NCI-H748 (cell line): ENCODE measurements at regions not wholly inside any gene's neighbourhood (a gene's known extent, or its start where the extent isn't known, plus 50 kb on each side); places are given as distances from the start of the nearest gene placed in this dataset.
"Not testable (repeated sequence)": the region's sequence is repeated elsewhere in the genome, so short reads cannot be mapped to it uniquely, and the experiment has no call there.

ENCODE experiments used
- DNase-seq: peaks from one replicate; lab custom pipeline; 2025; ENCODE audit not compliant: unreplicated experiment; lab: John Stamatoyannopoulos, UW

DNA sequence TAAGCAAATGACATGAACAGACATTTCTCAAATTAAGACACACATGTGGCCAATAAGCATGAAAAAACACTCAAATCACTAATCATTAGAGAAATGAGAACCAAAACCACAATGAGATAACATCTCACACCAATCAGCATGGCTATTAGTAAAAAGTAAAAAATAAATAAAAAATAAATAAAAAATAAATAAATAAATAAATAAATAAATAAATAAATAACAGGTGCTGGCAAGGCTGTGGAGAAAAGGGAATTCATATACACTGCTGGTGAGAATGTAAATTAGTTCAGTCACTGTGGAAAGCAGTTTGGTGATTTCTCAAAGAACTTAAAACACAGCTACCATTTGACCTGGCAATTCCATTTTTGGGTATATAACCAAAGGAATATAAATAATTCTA is 167.1 kb upstream of the CNKSR2 start:
- DNase-seq, result no peak

DNA sequence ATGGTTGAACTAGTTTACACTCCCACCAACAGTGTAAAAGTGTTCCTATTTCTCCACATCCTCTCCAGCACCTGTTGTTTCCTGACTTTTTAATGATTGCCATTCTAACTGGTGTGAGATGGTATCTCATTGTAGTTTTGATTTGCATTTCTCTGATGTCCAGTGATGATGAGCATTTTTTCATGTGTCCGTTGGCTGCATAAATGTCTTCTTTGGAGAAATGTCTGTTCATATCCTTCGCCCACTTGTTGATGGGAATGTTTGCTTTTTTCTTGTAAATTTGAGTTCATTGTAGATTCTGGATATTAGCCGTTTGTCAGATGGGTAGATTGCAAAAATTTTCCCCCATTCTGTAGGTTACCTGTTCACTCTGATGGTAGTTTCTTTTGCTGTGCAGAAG is 155.0 kb upstream of the CNKSR2 start:
- DNase-seq, result not testable (repeated sequence)

DNA sequence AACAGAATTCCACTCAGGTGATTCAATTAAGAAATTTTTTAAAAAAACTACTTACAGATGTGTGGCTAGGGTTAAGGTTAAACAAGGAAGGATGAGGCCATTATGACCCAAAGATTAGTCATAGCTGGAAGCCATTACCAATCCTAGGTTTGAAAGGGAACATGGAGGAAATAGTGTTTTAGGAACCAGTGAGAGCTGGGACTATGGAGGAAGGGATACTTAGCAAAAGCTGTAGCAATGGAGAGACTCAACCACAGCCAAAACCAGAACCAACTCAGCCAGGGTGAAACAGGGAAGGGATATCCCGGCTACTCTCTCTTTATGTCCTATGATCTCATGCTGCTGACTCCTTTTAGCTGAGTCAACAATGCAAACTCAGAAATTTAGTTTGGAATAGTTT is 148.6 kb upstream of the CNKSR2 start:
- DNase-seq, result no peak

DNA sequence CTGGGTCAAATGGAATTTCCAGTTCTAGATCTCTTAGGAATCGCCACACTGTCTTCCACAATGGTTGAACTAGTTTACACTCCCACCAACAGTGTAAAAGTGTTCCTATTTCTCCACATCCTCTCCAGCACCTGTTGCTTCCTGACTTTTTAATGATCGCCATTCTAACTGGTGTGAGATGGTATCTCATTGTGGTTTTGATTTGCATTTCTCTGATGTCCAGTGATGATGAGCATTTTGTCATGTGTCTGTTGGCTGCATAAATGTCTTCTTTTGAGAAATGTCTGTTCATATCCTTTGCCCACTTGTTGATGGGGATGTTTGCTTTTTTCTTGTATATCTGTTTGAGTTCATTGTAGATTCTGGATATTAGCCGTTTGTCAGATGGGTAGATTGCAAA is 145.2 kb upstream of the CNKSR2 start:
- not testable (repeated sequence) for DNase-seq

DNA sequence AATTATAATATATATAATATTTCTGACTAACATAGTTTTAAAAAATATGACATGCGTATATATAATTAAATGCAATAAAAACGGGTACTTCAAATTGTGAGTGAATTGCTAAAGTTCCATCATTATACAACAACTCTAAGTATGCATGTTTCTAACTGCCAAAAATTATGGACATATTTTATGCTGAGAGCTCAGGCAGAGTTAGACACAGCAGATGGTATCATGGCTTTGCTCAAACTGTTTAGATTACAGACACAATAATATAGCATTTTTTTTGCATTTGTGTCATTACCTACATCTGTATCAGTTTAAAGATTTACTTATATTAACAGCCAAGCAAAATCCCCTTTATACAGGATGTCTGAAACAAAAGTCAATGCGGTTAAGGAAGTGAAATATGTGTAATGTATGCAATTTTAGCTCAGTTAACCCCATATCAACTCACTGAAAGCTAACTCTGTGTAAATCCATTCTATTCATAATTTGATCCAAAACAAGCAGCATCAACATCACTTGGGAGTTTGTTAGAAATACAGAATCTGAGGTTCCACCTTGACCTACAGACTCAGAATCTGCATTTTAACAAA is 119.1 kb upstream of the CNKSR2 start:
- DNase-seq, result no peak

DNA sequence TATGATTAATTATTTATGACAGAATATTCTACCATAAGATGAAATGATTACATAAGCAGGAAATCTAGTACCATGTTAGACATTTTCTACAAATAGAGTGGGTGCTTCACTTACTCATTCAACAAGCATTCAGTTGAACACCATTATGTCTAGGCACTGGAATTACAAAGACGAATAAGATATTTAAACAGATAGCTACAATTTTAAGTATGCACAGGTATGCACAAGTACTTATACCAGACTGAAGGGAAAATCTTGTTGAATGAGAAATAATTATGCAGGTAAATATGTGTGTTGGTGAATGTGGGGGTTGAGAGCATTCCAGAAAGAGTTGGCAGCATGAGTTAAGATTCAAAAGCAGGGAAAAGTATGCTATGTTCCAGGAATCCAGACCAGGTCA is 107.3 kb upstream of the CNKSR2 start:
- DNase-seq, result no peak

DNA sequence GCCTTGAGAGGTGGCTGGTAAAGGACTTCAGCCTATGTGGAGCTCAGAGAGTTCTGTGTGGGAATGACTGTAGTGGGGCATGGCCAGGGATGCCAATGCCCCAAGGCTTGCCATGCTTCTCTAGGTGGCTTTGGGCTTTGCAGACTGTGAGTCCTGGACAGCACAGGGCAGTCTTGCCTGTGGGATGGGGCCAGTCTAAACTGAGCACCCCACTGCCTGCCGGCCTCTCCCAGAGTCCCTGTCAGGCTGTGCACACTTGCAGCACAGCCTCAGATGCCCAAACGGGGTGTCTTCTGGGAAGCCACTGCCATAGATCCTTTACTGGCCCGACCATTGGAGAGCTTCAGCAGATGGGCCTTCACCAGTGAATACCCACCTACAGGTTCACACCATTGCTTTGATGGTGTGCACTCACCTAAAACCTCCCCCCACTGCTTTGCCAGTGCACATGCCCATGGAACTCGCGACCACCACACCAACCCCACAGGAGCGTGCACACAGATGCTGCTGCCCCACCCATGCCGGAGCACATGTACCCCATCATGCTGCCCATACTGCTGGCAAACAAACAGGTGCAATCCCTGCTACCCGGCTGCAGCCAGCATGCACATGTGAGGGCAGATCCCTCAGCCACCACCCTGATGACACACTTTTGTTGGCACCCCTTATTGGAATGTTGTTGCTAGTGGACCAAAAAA is 97.3 kb upstream of the CNKSR2 start:
- no peak for DNase-seq

DNA sequence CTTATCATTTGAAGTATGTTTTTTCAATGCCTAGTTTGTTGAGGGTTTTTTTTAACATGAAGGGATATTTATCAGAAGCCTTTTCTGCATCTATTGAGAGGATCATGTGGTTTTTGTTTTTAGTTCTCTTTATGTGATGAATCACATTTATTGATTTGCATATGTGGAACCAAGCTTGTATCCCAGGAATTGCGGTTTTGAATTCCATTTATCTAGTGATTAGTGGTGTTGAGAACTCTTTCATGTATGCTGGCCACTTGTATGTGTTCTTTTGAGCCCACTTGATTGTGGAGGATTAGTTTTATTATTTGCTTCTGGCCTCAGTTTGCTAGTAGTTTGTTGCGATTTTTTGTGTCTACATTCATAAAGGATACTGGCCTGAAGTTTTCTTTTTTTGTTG is 85.0 kb upstream of the CNKSR2 start:
- DNase-seq, result no peak

DNA sequence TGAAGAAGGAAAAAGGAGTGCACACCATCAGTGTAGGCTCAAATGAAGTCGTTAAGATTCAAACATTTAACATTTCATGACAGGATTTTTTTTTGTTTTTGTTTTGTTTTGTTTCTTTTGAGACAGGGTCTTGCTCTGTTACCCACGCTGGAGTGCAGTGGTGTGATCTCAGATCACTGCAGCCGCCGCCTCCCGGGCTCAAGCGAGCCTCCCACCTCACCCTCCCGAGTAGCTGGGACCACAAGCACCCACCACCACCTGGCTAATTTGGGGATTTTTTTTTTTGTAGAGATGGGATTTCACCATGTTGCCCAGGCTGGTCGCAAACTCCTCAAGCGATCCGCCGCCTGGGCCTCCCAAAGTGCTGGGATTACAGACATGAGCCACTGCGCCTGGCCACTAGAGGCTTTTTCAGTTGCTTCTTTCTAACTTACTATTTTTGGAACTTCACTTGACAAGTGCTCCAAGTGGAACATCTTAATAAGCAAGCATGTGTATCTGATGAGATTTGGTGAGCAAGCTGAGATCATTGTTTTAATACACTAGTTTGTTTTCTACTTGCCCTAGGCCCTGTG is 78.9 kb upstream of the CNKSR2 start:
- DNase-seq, result no peak

DNA sequence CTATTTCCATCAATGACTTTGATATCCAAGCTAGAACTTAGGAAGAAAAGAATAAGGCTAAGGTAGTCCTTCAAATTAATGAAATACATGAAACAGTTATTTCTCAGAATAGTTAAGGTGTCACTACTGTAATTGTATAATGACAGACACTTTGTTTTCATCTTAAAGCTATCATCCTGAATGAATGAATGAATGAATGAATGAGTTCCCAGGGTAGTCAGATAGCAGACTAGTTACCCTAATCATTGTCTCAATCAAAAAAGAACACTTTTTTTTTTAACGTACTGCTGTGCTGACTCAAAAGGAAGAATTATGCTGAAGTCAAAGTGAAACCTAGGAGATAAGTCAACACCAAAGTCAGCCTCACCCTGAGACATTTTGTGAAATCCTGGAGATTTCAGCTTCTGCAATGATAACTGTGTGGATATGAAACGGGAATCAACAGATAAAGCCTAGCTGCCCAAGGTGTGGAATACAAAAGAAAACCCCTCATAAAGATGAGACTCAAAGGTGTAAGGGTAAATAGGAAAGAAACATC is 68.3 kb upstream of the CNKSR2 start:
- DNase-seq, result no peak

DNA sequence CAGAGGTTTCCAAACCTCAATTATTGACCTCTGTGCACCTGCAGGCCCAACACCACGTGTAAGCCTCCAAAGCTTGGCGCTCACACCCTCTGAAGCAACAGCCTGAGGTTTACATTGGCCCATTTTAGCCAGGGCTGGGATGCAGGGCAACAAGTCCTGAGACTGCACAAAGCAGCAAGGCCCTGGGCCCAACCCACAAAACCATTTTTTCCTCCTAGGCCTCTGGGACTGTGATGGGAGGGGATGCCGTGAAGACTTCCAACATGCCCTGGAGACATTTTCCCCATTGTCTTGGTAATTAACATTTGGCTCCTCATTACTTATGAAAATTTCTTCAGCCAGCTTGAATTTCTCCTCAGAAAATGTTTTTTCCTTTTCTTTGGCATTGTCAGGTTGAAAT is 54.9 kb upstream of the CNKSR2 start:
- DNase-seq, result no peak
